ENCODE measurements at regions not wholly inside any gene's neighbourhood (a gene's known extent, or its start where the extent isn't known, plus 50 kb on each side); places are given as distances from the start of the nearest gene placed in this dataset.

GRCh38 chr4:160814726-160815125 is 1349.1 kb downstream of the FSTL5 start:
- TF ChIP-seq CTCF (IDR thresholded peaks at IDR 0.05), result no peak
- TF ChIP-seq POLR2AphosphoS5 (IDR thresholded peaks at IDR 0.05), result no peak
- no peak for TF ChIP-seq POLR2A (IDR thresholded peaks at IDR 0.05)
- TF ChIP-seq EP300 (IDR thresholded peaks at IDR 0.05), result no peak

Data from gastroesophageal sphincter (tissue), 3 donors.